CD8-positive, alpha-beta memory T cell (primary cell): ENCODE measurements at regions not wholly inside any gene's neighbourhood (a gene's known extent, or its start where the extent isn't known, plus 50 kb on each side); places are given as distances from the start of the nearest gene placed in this dataset.

Experiments used
- CTCF ChIA-PET: fragments of 350-600 bp; sonication (Branson Sonifier 250); formaldehyde crosslinking; loops from one replicate; lab custom pipeline; 2021; ENCODE audit warnings: antibody characterized with exemption; lab: Charles Lee
- POLR2A ChIA-PET: fragments of 350-600 bp; sonication (Branson Sonifier 250); formaldehyde crosslinking; loops from one replicate; lab custom pipeline; 2021; ENCODE audit warnings: antibody characterized with exemption; lab: Charles Lee
- DNase-seq, 5 donors: peaks; one replicate each; pipeline versions ENCODE4 v3.0.0 to v3.0.0-alpha.2; 2020 to 2022; ENCODE audit warnings: mixed read lengths in 1 of 5
- H3K27ac ChIP-seq: one replicate; pipeline ENCODE4 v1.7.0; 2013; ENCODE audit warnings: low read depth, mild to moderate bottlenecking, low read length, moderate library complexity
- H3K27me3 ChIP-seq: 2 replicates; pipeline ENCODE4 v1.7.0; 2013; ENCODE audit warnings: low read length, mild to moderate bottlenecking; ENCODE audit not compliant: insufficient read depth, poor library complexity, severe bottlenecking
- H3K36me3 ChIP-seq: 2 replicates; pipeline ENCODE4 v1.7.0; 2013; ENCODE audit warnings: mild to moderate bottlenecking, low read length, moderate library complexity; ENCODE audit not compliant: insufficient read depth
- H3K4me1 ChIP-seq: 2 replicates; pipeline ENCODE4 v1.7.0; 2013; ENCODE audit warnings: mild to moderate bottlenecking, low read length, moderate library complexity; ENCODE audit not compliant: insufficient read depth
- H3K4me3 ChIP-seq: 2 replicates; pipeline ENCODE4 v1.7.0; 2013; ENCODE audit warnings: mild to moderate bottlenecking, low read length
- H3K9me3 ChIP-seq: 2 replicates; pipeline ENCODE4 v1.7.0; 2013; ENCODE audit warnings: mild to moderate bottlenecking, low read length
- H3K27ac Mint-ChIP-seq, 8 donors: one replicate each; pipeline ENCODE4 v1.8.0; 2020 to 2021; ENCODE audit warnings: mixed read lengths in 8 of 8, mild to moderate bottlenecking in 6 of 8, inconsistent platforms in 3 of 8, moderate library complexity in 3 of 8
- H3K27me3 Mint-ChIP-seq, 2 donors: one replicate each; pipeline ENCODE4 v1.8.0; 2020 to 2021; ENCODE audit warnings: mixed read lengths in 2 of 2, mild to moderate bottlenecking in 1 of 2, moderate library complexity in 1 of 2
- H3K36me3 Mint-ChIP-seq, 3 donors: one replicate each; pipeline ENCODE4 v1.8.0; 2020 to 2021; ENCODE audit warnings: mixed read lengths in 3 of 3, inconsistent platforms in 1 of 3, mild to moderate bottlenecking in 1 of 3
- H3K4me1 Mint-ChIP-seq, 3 donors: one replicate each; pipeline ENCODE4 v1.8.0; 2020 to 2021; ENCODE audit warnings: mixed read lengths in 3 of 3, inconsistent platforms in 1 of 3, mild to moderate bottlenecking in 1 of 3
- H3K4me3 Mint-ChIP-seq, 7 donors: one replicate each; pipeline ENCODE4 v1.8.0; 2020 to 2021; ENCODE audit warnings: mixed read lengths in 7 of 7, mild to moderate bottlenecking in 6 of 7, moderate library complexity in 4 of 7, inconsistent platforms in 2 of 7
- H3K9me3 Mint-ChIP-seq, 5 donors: one replicate each; pipeline ENCODE4 v1.8.0; 2020 to 2022; ENCODE audit warnings: mixed read lengths in 5 of 5, mild to moderate bottlenecking in 3 of 5, moderate library complexity in 2 of 5, inconsistent platforms in 1 of 5

DNA sequence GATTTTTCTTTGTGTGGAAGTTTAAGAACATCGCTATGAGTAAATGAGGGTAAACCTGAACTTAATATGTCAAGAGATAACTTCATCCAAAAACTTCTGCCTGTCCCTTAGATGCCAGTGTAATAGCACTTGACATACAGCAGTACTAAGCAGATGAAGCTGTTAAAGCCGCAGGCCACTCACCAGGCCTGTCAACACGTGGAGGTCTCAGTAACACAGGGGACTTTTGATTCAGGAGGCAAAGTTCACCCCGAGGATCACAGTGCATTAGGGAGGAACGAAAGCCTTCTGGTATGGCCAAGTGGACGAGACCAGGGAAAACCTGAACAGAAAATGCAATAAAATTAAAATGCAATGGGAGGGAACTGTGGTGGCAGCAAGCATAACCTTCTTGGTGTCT lies 235.7 kb downstream of the CHD9NB start:
- Histone ChIP-seq H3K4me1 (no peaks in the 10 kb centered on the region), H3K4me3 (no peak overlapping the region), H3K27ac (no peak overlapping the region), H3K27me3 (no peaks in the 10 kb centered on the region), H3K36me3 (no peaks in the 10 kb centered on the region), H3K9me3 (no peaks in the 10 kb centered on the region)
- POLR2A ChIA-PET, result no interaction called here
- Mint-ChIP-seq H3K27ac (no peak overlapping the region), H3K27me3 (peaks cover 0 to 2% of the 10 kb centered on the region in 2 donors), H3K4me1 (no peaks in the 10 kb centered on the region), H3K36me3 (no peaks in the 10 kb centered on the region), H3K9me3 (peaks cover 0 to 3% (median 0%) of the 10 kb centered on the region in 5 donors), H3K4me3 (no peak overlapping the region)
- DNase-seq, result no peak
- CTCF ChIA-PET, result no interaction called here

DNA sequence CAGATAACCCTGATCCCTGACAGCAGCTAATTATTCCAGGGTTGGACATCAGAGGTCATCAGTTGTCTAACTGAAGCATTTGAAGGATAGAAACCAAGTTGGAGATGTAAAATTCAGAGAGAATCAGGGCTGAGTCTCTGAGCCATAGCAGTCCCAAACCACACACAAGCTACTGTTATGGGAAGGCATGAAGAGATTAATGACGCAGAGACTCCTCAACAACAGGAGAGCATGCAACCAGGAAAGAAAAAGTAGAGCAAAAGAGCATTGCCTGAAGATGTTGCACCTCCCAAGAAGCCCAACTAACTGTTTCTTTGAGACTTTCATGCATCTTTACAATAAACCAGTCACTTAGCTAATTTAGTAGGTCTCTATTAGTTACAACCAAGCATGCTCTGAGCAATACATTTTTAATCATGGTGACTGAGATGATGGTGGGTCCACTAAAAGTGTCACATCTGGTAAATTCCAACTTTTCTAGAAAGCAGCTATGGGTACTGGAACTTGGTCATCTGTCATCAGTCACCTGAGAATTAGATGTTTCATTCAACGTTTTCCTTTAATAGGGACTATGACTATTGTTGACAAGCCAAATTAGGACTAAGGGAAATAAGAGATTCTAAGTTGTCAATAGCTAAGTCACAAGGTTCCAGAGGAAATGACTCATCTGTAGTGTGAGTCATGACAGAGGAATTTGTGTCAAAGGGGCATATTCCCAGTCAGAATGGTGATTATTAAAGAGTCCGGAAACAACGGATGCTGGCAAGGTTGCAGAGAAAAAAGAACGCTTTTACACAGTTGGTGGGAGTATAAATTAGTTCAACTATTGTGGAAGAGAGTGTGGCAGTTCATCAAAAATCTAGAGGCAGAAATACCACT lies 239.8 kb downstream of the CHD9NB start:
- Mint-ChIP-seq H3K9me3 (peaks cover 0 to 3% (median 2%) of the 10 kb centered on the region in 5 donors), H3K36me3 (no peaks in the 10 kb centered on the region), H3K27ac (no peak overlapping the region), H3K4me3 (no peak overlapping the region), H3K27me3 (peaks cover 0 to 3% of the 10 kb centered on the region in 2 donors), H3K4me1 (no peaks in the 10 kb centered on the region)
- no peaks in the 10 kb centered on the region for H3K9me3 ChIP-seq
- no peak for DNase-seq
- H3K4me3 ChIP-seq, result no peak overlapping the region
- CTCF ChIA-PET, result no interaction called here
- H3K27me3 ChIP-seq, result no peaks in the 10 kb centered on the region
- H3K4me1 ChIP-seq, result no peaks in the 10 kb centered on the region
- no peak overlapping the region for H3K27ac ChIP-seq
- H3K36me3 ChIP-seq, result no peaks in the 10 kb centered on the region
- POLR2A ChIA-PET, result no interaction called here

DNA sequence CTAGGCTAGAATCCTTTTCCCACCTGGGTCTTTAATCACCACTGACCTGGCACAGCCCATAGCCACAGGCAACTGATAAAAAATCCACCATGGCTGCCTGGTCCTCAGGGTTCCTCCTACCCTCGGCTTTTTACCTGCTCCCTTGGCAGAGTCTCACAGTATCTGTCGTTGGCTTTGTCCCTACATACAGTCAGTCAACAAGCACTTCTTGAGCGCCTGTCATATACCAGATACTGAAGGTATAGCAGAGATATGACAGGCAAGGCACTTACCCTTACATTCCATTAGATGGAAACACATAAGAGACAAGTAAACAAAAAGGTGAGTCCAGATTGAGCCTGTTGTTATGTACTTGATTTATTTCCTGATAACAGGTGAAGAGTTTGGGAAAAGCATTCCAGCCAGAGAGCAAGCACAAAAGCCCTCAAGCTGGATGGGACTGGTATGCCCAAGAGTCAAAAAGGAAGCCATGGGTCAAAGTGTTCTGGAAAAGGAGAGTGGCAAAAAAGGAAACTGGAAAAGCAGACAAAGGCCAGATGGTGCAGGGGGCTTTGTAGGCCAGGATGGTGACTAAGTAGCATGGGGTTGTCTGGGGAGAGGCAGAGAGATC lies 247.0 kb downstream of the CHD9NB start:
- H3K36me3 ChIP-seq, result no peaks in the 10 kb centered on the region
- H3K4me1 Mint-ChIP-seq, result no peaks in the 10 kb centered on the region
- H3K27ac Mint-ChIP-seq, result no peak overlapping the region
- H3K27me3 Mint-ChIP-seq, result peaks cover 0 to 3% of the 10 kb centered on the region in 2 donors
- no peaks in the 10 kb centered on the region for H3K9me3 ChIP-seq
- ChIA-PET CTCF (no interaction called here), POLR2A (no interaction called here)
- H3K27ac ChIP-seq, result no peak overlapping the region
- no peaks in the 10 kb centered on the region for H3K27me3 ChIP-seq
- no peak overlapping the region for H3K4me3 ChIP-seq
- no peaks in the 10 kb centered on the region for H3K4me1 ChIP-seq
- H3K4me3 Mint-ChIP-seq, result no peak overlapping the region
- no peaks in the 10 kb centered on the region for H3K36me3 Mint-ChIP-seq
- H3K9me3 Mint-ChIP-seq, result peaks cover 0 to 5% (median 2%) of the 10 kb centered on the region in 5 donors
- no peak for DNase-seq

DNA sequence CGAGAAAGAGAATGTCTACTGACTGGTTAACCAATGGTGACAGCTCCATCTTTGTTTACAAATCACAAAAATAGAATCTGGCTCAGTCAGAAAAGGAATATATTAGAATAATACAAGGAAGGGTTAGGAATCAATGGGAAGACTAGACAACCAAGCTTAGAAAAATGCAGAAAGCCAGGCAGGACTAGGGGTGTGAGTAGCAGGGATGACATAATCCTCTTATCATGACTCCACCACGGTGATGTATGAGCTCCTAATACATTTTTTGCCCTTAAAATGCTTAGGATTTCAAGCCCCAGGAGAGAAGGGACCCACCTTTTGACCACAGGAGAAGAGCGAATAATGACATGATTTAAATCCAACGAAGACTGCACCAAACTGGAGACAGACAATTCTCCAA lies 252.3 kb downstream of the CHD9NB start:
- Mint-ChIP-seq H3K36me3 (no peaks in the 10 kb centered on the region), H3K4me1 (no peaks in the 10 kb centered on the region), H3K27me3 (no peaks in the 10 kb centered on the region), H3K27ac (no peak overlapping the region), H3K4me3 (no peak overlapping the region), H3K9me3 (peaks cover 0 to 2% (median 0%) of the 10 kb centered on the region in 5 donors)
- ChIA-PET CTCF (no interaction called here), POLR2A (no interaction called here)
- Histone ChIP-seq H3K27me3 (no peaks in the 10 kb centered on the region), H3K36me3 (no peaks in the 10 kb centered on the region), H3K4me1 (no peaks in the 10 kb centered on the region), H3K27ac (no peak overlapping the region), H3K4me3 (no peak overlapping the region), H3K9me3 (no peaks in the 10 kb centered on the region)
- no peak for DNase-seq

DNA sequence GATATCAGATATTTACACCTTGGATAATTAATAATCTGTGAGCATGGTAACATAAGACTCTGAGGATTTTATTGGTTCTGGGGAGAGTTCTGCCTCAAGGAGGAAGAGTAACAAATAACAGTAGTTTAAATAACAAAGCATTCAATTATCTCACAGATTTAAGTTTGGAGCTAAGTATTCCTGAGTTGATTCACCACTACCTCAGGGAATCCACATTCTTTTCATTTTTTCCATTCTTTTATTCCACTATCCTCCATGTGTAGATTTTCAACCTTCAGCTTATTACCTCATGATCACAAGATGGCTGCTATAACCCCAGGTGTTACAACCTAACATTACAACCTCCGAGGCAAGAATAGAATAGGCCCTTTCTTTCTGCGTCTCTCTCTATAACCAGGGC lies 252.2 kb upstream of the TOX3 start:
- no peaks in the 10 kb centered on the region for H3K27me3 Mint-ChIP-seq
- Histone ChIP-seq H3K4me1 (no peaks in the 10 kb centered on the region), H3K4me3 (no peak overlapping the region), H3K36me3 (no peaks in the 10 kb centered on the region), H3K27ac (no peak overlapping the region), H3K9me3 (no peaks in the 10 kb centered on the region), H3K27me3 (no peaks in the 10 kb centered on the region)
- no peak for DNase-seq
- POLR2A ChIA-PET, result no interaction called here
- CTCF ChIA-PET, result no interaction called here
- no peaks in the 10 kb centered on the region for H3K4me1 Mint-ChIP-seq
- H3K27ac Mint-ChIP-seq, result no peak overlapping the region
- peaks cover 0 to 2% (median 0%) of the 10 kb centered on the region in 5 donors for H3K9me3 Mint-ChIP-seq
- H3K4me3 Mint-ChIP-seq, result no peak overlapping the region
- H3K36me3 Mint-ChIP-seq, result no peaks in the 10 kb centered on the region

DNA sequence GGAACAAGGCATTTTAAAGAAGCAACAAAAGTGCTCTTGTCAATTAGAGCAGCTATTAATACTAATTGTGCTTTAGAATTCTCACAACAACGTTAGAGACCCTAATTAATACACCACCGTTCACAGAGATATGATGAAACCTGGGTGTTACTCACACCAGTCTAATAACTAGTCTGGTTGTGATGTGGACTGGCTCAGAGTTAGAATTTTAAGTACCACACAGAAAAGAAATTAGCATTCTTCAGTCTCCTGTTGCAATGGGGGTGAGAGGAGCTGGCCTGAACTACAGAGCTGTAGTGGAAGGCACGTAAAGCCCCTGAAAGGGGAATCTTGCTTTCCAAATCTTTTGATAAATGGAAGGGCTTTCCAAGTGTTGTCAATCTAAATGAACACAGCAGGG lies 240.8 kb upstream of the TOX3 start:
- H3K4me3 Mint-ChIP-seq, result no peak overlapping the region
- Histone ChIP-seq H3K4me1 (no peaks in the 10 kb centered on the region), H3K27ac (no peak overlapping the region), H3K9me3 (no peaks in the 10 kb centered on the region), H3K4me3 (no peak overlapping the region), H3K36me3 (no peaks in the 10 kb centered on the region), H3K27me3 (no peaks in the 10 kb centered on the region)
- ChIA-PET CTCF (no interaction called here), POLR2A (no interaction called here)
- no peaks in the 10 kb centered on the region for H3K4me1 Mint-ChIP-seq
- H3K9me3 Mint-ChIP-seq, result no peaks in the 10 kb centered on the region
- H3K27me3 Mint-ChIP-seq, result no peaks in the 10 kb centered on the region
- no peak for DNase-seq
- H3K36me3 Mint-ChIP-seq, result no peaks in the 10 kb centered on the region
- no peak overlapping the region for H3K27ac Mint-ChIP-seq

DNA sequence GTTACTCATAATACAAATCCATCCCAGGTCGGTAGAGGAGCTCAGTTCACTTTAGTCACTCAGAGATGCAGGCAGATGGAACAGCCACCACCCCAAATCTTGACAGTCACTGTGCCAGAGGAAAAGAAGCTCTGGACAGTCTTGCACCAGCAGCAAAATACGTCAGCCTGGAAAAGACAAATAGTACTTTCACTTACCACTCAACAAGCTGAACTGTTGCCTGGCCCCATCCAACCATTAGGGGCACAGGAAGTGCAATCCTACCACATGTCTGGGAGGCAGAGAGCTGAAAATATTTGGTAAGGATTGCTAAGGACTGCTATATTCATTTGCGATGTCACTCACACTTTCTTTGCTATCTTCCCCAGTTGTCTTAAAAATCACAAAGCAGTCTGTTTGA lies 239.1 kb upstream of the TOX3 start:
- Mint-ChIP-seq H3K4me3 (no peak overlapping the region), H3K4me1 (no peaks in the 10 kb centered on the region), H3K27me3 (peaks cover 0 to 6% of the 10 kb centered on the region in 2 donors), H3K27ac (no peak overlapping the region), H3K9me3 (no peaks in the 10 kb centered on the region), H3K36me3 (no peaks in the 10 kb centered on the region)
- H3K4me1 ChIP-seq, result no peaks in the 10 kb centered on the region
- H3K4me3 ChIP-seq, result no peak overlapping the region
- ChIA-PET CTCF (no interaction called here), POLR2A (no interaction called here)
- no peaks in the 10 kb centered on the region for H3K36me3 ChIP-seq
- no peak overlapping the region for H3K27ac ChIP-seq
- DNase-seq, result no peak
- no peaks in the 10 kb centered on the region for H3K9me3 ChIP-seq
- H3K27me3 ChIP-seq, result no peaks in the 10 kb centered on the region

DNA sequence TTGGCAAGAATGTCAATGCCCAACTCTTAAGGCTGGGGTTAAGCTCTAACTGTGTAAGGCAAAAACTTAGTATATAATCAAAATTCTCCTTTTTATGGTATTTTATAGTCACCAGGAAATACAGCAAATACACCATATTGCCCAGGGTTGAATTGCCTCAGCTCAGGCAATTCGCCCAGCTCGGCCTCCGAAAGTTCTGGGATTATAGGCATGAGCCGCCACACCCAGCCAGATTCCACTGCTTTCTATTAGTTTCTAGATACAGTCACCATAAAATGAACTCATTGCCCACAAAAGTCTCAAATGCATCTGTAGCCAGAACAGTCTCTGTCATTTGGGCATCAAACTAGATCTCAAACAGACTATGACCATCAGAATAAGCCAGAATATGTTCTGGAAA lies 238.7 kb upstream of the TOX3 start:
- Histone ChIP-seq H3K27ac (no peak overlapping the region), H3K4me1 (no peaks in the 10 kb centered on the region), H3K9me3 (no peaks in the 10 kb centered on the region), H3K4me3 (no peak overlapping the region), H3K27me3 (no peaks in the 10 kb centered on the region), H3K36me3 (no peaks in the 10 kb centered on the region)
- no peak overlapping the region for H3K4me3 Mint-ChIP-seq
- peaks cover 0 to 6% of the 10 kb centered on the region in 2 donors for H3K27me3 Mint-ChIP-seq
- no peaks in the 10 kb centered on the region for H3K9me3 Mint-ChIP-seq
- CTCF ChIA-PET, result no interaction called here
- H3K4me1 Mint-ChIP-seq, result no peaks in the 10 kb centered on the region
- DNase-seq, result no peak
- no peak overlapping the region for H3K27ac Mint-ChIP-seq
- H3K36me3 Mint-ChIP-seq, result no peaks in the 10 kb centered on the region
- POLR2A ChIA-PET, result no interaction called here
